Neural progenitor cell (in vitro differentiated cells): ENCODE measurements at regions not wholly inside any gene's neighbourhood (a gene's known extent, or its start where the extent isn't known, plus 50 kb on each side); places are given as distances from the start of the nearest gene placed in this dataset.

Experiments
- DNase-seq: peaks from one replicate; pipeline ENCODE4 v3.0.0-alpha.2; 2016; ENCODE audit warnings: low spot score
- H2AFZ ChIP-seq: fragments of 200-600 bp; sonication (generic); replicated peaks from 2 replicates; pipeline ENCODE4 v1.6.1; 2016; ENCODE audit warnings: antibody characterized with exemption
- H3F3A ChIP-seq: fragments of 200-600 bp; sonication (generic); 2 replicates; pipeline ENCODE4 v1.6.1; 2016; ENCODE audit warnings: antibody characterized with exemption, low read depth
- H3K27ac ChIP-seq: fragments of 200-600 bp; sonication (generic); 2 replicates; pipeline ENCODE4 v1.5.1; 2016; ENCODE audit warnings: mild to moderate bottlenecking
- H3K27me3 ChIP-seq: fragments of 200-600 bp; sonication (generic); 2 replicates; pipeline ENCODE4 v1.6.1; 2016; ENCODE audit warnings: mild to moderate bottlenecking, moderate library complexity
- H3K36me3 ChIP-seq: fragments of 200-600 bp; sonication (generic); 2 replicates; pipeline ENCODE4 v1.5.1; 2016
- H3K4me1 ChIP-seq: fragments of 200-600 bp; sonication (generic); 2 replicates; pipeline ENCODE4 v1.6.1; 2016; ENCODE audit warnings: mixed run types
- H3K4me2 ChIP-seq: fragments of 200-600 bp; sonication (generic); 2 replicates; pipeline ENCODE4 v1.6.1; 2016
- H3K4me3 ChIP-seq: fragments of 200-600 bp; sonication (generic); 2 replicates; pipeline ENCODE4 v1.5.1; 2016
- H3K79me2 ChIP-seq: fragments of 200-600 bp; sonication (generic); 2 replicates; pipeline ENCODE4 v1.6.1; 2016; ENCODE audit warnings: low read depth
- H3K9ac ChIP-seq: fragments of 200-600 bp; sonication (generic); 2 replicates; pipeline ENCODE4 v1.6.1; 2016
- H3K9me3 ChIP-seq: fragments of 200-600 bp; sonication (generic); 2 replicates; pipeline ENCODE4 v1.5.1; 2016; ENCODE audit warnings: low read depth
- H4K20me1 ChIP-seq: fragments of 200-600 bp; sonication (generic); 2 replicates; pipeline ENCODE4 v1.6.1; 2016; ENCODE audit warnings: low read depth
- H3K27ac Mint-ChIP-seq: 3 replicates; pipeline ENCODE4 v1.8.0; 2021; ENCODE audit warnings: mixed read lengths
- H3K27me3 Mint-ChIP-seq: 2 replicates; pipeline ENCODE4 v1.8.0; 2022; ENCODE audit warnings: low read depth, mild to moderate bottlenecking, inconsistent platforms, moderate library complexity, mixed read lengths; ENCODE audit not compliant: insufficient read depth
- H3K36me3 Mint-ChIP-seq: 3 replicates; pipeline ENCODE4 v1.8.0; 2021; ENCODE audit warnings: mixed read lengths
- H3K4me1 Mint-ChIP-seq: 3 replicates; pipeline ENCODE4 v1.8.0; 2021; ENCODE audit warnings: mixed read lengths
- H3K4me3 Mint-ChIP-seq: 3 replicates; pipeline ENCODE4 v1.8.0; 2021; ENCODE audit warnings: mild to moderate bottlenecking, moderate library complexity, mixed read lengths
- H3K9me3 Mint-ChIP-seq: 3 replicates; pipeline ENCODE4 v1.8.0; 2020; ENCODE audit warnings: mixed read lengths
- EZH2 ChIP-seq: fragments of 200-600 bp; sonication (generic); IDR thresholded peaks from 2 replicates; pipeline ENCODE4 v1.6.1; 2017; ENCODE audit warnings: antibody characterized with exemption, mild to moderate bottlenecking, moderate library complexity
- EZH2phosphoT487 ChIP-seq: fragments of 200-600 bp; sonication (generic); IDR thresholded peaks from 2 replicates; pipeline ENCODE4 v1.6.1; 2017; ENCODE audit warnings: antibody characterized with exemption
- TF ChIP-seq, protein P1 (sequence below): fragments of 200-600 bp; sonication (generic); IDR thresholded peaks from 2 replicates; pipeline ENCODE4 v1.5.1; 2017; ENCODE audit warnings: antibody characterized with exemption, mild to moderate bottlenecking

DNA sequence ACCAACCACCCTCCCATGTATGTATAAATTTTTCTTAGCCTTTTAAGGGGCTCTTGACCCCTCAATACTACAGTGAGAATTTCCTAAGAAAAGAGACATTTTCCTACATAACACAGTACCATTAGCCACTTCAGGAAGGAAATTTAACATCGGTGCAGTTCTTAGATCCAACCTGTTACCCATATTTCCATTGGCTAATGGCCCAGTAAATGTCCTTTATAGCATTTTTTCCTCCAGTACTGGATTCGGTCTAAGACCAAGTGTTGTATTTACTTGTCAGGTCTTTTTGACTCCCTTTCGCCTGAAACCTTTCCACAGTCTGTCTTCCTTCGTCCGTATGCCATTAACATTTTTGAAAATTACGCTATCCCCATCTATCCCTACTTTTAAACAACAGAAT is 173.4 kb upstream of the PMEPA1 start:
- H3K4me2 ChIP-seq = no peak overlapping the region
- no peaks in the 10 kb centered on the region for H3F3A ChIP-seq
- H3K27me3 ChIP-seq = no peaks in the 10 kb centered on the region
- Mint-ChIP-seq H3K4me1 (peaks cover 12% of the 10 kb centered on the region), H3K36me3 (no peaks in the 10 kb centered on the region), H3K27ac (no peak overlapping the region), H3K9me3 (peaks cover 10% of the 10 kb centered on the region), H3K4me3 (no peak overlapping the region), H3K27me3 (peaks cover 9% of the 10 kb centered on the region)
- H3K4me3 ChIP-seq = no peak overlapping the region
- no peaks in the 10 kb centered on the region for H4K20me1 ChIP-seq
- H3K27ac ChIP-seq = no peak overlapping the region
- no peak overlapping the region for H2AFZ ChIP-seq
- H3K4me1 ChIP-seq = no peaks in the 10 kb centered on the region
- no peaks in the 10 kb centered on the region for H3K79me2 ChIP-seq
- no peak for DNase-seq
- no peak for TF ChIP-seq EZH2
- TF ChIP-seq, protein P1, sequence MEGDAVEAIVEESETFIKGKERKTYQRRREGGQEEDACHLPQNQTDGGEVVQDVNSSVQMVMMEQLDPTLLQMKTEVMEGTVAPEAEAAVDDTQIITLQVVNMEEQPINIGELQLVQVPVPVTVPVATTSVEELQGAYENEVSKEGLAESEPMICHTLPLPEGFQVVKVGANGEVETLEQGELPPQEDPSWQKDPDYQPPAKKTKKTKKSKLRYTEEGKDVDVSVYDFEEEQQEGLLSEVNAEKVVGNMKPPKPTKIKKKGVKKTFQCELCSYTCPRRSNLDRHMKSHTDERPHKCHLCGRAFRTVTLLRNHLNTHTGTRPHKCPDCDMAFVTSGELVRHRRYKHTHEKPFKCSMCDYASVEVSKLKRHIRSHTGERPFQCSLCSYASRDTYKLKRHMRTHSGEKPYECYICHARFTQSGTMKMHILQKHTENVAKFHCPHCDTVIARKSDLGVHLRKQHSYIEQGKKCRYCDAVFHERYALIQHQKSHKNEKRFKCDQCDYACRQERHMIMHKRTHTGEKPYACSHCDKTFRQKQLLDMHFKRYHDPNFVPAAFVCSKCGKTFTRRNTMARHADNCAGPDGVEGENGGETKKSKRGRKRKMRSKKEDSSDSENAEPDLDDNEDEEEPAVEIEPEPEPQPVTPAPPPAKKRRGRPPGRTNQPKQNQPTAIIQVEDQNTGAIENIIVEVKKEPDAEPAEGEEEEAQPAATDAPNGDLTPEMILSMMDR = no peak
- no peak for TF ChIP-seq EZH2phosphoT487
- H3K36me3 ChIP-seq = no peaks in the 10 kb centered on the region
- H3K9me3 ChIP-seq = no peaks in the 10 kb centered on the region
- H3K9ac ChIP-seq = no peak overlapping the region

DNA sequence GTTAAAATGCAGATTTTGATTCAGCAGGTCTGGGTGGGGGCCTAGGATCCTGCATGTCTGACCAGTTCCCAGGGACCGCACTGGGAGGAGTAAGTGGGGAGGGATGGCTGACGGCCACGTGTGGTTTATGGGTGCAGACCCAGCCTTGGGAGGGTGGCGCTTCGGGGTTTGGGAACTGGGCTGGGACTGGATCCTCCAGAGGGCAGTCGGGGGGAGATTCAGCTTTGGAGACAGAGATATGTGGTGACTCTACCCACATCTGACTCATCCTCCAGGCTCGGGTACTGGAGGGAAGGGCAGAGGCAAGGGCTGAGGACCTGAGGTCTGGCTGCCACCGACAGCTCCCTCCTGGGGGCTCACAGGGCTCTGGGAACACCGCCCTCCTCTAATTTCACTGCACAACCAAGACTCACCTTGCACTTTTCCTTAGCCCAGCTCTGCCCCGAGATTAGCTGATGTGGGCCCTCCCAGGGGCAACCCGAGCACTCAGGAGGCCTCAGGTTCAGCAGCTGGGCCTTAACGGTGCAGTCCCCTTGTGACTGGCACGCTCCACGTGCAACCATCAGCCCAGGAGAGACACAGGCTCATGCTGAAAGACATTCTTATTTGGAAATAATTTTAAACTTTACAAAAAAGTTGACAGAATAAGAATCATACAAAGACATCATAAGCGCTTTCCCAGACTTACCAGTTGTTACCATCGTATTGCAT is 172.8 kb upstream of the PMEPA1 start:
- H3K27ac ChIP-seq = no peak overlapping the region
- H3K36me3 ChIP-seq = no peaks in the 10 kb centered on the region
- DNase-seq = no peak
- H3K4me3 Mint-ChIP-seq = no peak overlapping the region
- H3K4me2 ChIP-seq = no peak overlapping the region
- H3K36me3 Mint-ChIP-seq = no peaks in the 10 kb centered on the region
- H3K27me3 Mint-ChIP-seq = peaks cover 9% of the 10 kb centered on the region
- peaks cover 8% of the 10 kb centered on the region for H3K9me3 Mint-ChIP-seq
- no peaks in the 10 kb centered on the region for H3K27me3 ChIP-seq
- no peaks in the 10 kb centered on the region for H4K20me1 ChIP-seq
- H3K9ac ChIP-seq = no peak overlapping the region
- no peaks in the 10 kb centered on the region for H3K79me2 ChIP-seq
- peak overlapping the region; percentile 10 for H3K27ac Mint-ChIP-seq
- no peak overlapping the region for H3K4me3 ChIP-seq
- H3K9me3 ChIP-seq = no peaks in the 10 kb centered on the region
- H3K4me1 ChIP-seq = no peaks in the 10 kb centered on the region
- TF ChIP-seq EZH2phosphoT487 (no peak), EZH2 (no peak)
- TF ChIP-seq, protein P1 = no peak
- H3F3A ChIP-seq = no peaks in the 10 kb centered on the region
- H3K4me1 Mint-ChIP-seq = peaks cover 12% of the 10 kb centered on the region
- no peak overlapping the region for H2AFZ ChIP-seq

DNA sequence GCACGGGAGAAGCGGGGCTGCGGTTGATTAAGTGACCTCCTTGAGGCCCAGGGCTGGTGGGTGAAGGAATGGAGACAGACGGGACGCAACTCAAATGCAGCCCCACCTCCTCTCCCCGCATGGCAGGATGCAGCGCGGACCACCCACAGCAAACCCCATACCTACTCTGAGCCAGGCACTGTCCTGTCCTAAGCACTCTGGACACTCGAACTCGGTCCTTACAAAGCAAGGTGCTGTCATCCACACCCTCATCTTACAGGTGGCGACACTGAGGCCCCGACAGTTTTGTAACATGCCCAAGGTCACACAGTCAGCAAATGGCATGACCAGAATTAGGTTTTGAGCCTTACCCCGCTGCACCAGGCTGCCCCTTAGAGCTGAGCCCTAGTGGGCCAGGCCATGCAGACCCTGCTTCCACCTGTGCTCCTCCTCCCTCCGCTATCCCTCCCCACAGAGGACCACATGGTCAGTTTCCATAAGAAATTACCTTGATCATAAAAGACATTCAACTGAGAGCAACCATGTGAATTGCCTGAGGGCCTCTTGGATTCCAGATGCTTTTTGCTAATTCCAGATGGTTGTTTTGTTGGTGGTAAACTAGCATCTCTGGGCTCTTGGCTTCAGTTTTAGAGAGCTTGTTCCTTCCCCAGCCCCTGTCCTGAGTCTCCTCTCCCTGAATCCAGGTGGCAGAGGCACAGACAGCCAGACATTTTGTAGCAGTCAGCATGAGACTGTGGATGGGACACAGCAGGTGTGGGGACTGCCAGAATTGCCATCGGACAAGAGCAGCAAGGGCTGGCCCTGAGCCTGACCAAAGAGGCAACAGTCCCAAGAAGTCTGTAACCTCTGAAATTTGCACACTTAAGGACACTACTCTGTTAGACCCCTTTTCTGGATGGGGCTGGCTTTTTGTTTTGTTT is 171.9 kb upstream of the PMEPA1 start:
- Histone ChIP-seq H3K27me3 (no peaks in the 10 kb centered on the region), H3K79me2 (no peaks in the 10 kb centered on the region), H3K4me1 (peaks cover 6% of the 10 kb centered on the region), H3F3A (no peaks in the 10 kb centered on the region), H3K27ac (no peak overlapping the region), H3K36me3 (no peaks in the 10 kb centered on the region), H4K20me1 (no peaks in the 10 kb centered on the region), H2AFZ (no peak overlapping the region), H3K9ac (no peak overlapping the region), H3K4me3 (no peak overlapping the region), H3K9me3 (no peaks in the 10 kb centered on the region), H3K4me2 (no peak overlapping the region)
- no peak for DNase-seq
- Mint-ChIP-seq H3K4me3 (no peak overlapping the region), H3K4me1 (peaks cover 12% of the 10 kb centered on the region), H3K27me3 (peaks cover 6% of the 10 kb centered on the region), H3K27ac (peak overlapping the region; percentile 10), H3K9me3 (peaks cover 3% of the 10 kb centered on the region), H3K36me3 (no peaks in the 10 kb centered on the region)
- TF ChIP-seq, protein P1 = no peak
- TF ChIP-seq EZH2phosphoT487 = no peak
- no peak for TF ChIP-seq EZH2
